ES-I3 (cell line): ENCODE measurements at regions not wholly inside any gene's neighbourhood (a gene's known extent, or its start where the extent isn't known, plus 50 kb on each side); places are given as distances from the start of the nearest gene placed in this dataset.

Source experiments
- H3K36me3 ChIP-seq: 2 replicates; pipeline ENCODE4 v1.6.1; 2013; ENCODE audit warnings: mild to moderate bottlenecking, low read length, control low read depth, moderate library complexity; ENCODE audit not compliant: insufficient read depth
- H3K4me1 ChIP-seq: 2 replicates; pipeline ENCODE4 v1.6.1; 2013; ENCODE audit warnings: mild to moderate bottlenecking, control low read depth, low read length; ENCODE audit not compliant: insufficient read depth
- H3K9ac ChIP-seq: 2 replicates; pipeline ENCODE4 v1.6.1; 2013; ENCODE audit warnings: low read depth, mild to moderate bottlenecking, low read length, moderate library complexity
- H3K9me3 ChIP-seq: 2 replicates; pipeline ENCODE4 v1.6.1; 2013; ENCODE audit warnings: mild to moderate bottlenecking, low read length, moderate library complexity; ENCODE audit not compliant: control insufficient read depth, insufficient read depth

DNA sequence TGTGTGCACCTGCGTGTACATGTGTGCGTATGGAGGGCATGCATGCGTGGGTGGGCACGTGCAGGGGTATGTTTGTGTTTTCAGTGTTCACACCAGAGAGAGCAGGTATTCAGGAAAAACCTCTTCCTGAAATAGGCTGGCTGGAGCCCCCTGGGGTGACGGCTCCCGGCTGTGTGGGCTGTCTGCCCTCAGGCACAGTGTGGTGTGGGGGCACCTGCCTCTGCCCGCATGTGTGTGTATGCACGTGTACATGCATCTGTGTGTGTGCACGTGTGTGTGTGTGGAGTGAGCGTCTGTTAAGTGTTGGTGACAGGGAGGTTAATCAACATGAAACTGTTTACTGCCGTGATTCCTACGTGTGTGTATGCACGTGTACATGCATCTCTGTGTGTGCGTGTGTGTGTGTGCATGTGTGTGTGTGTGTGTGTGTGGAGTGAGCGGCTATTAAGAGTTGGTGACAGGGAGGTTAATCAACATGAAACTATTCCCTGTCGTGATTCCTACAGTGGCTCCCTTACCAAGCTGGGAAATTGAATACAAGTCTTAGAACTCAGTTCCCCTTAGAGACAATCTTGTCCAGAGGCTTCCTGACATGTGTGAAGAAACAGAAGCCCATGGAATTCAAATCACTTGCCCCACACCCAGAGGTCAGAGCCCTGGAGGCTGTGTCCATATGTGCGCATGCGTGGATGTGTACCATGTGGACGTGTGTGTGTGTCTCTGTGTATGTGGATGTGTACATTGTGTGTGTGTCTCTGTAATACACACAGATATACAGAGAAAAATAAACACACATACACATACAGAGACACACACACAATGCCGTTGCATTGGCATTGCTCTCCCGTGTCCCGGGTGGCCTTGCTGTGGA lies 372.4 kb upstream of the IRX4 start:
- Histone ChIP-seq H3K4me1 (no peaks in the 10 kb centered on the region), H3K9ac (no peak overlapping the region), H3K36me3 (no peaks in the 10 kb centered on the region), H3K9me3 (no peaks in the 10 kb centered on the region)

DNA sequence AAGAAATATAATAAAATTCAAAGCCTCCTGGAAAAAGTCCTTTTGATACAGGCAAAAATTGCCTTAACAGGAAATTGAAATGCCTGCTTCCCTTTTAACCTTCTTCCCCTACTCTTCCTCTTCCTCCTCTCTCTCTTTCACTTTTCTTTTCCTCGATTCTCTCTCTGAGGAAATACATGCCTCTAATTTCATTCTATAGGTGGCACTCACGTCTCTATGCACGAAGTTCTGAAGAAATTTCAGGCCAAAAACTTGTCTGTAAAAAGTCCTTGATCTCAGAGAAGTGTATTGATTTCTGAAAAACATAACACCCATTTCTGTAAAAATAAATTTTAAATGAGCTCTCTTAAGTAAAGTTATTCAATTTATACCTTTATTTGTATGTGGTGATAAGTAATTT lies 371.7 kb upstream of the IRX4 start:
- Histone ChIP-seq H3K9ac (no peak overlapping the region), H3K4me1 (no peaks in the 10 kb centered on the region), H3K9me3 (no peaks in the 10 kb centered on the region), H3K36me3 (no peaks in the 10 kb centered on the region)

DNA sequence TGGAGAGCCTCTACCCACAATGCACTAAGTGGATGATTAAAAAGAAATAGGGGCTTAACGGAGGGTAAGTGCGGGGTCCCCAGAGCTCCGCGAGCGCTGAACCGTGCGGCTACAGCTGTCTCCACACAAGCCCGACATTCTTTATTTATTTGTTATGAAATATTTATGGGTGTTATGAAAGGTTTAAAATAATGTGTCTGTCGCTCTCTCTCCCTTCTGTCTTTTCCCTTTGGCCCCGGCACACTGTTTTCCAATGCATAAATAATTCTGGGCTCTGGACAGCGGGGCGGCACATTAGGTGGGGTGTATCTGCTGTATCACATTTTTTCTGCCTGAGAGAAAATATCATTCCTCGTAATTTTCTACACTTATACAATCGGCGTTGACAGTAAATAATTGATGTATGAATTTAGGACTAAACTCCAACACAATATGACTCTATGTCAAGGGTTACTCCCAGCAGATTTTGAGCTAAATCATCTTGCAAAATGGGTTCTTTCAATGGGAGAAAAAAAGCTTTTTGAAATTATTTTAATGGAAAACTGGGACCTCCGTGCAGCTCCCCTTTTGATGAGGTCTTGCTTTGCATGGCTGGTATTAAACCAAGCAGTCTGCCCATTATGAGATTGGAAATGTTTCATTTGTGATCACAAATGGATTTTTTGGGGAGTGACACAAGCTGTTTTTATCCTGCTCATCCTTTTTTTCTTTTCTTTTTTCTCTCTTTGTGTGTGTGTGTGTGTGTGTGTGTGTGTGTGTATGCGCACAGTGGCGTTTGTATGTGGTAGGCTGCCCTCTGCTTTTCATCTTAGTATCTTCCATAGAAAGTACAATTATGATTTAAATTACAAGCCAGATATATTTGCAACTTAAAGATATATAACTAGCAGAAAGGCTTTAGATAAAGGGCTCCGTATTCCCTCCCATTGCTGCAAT lies 370.6 kb upstream of the IRX4 start:
- Histone ChIP-seq H3K9me3 (no peaks in the 10 kb centered on the region), H3K4me1 (no peaks in the 10 kb centered on the region), H3K36me3 (no peaks in the 10 kb centered on the region)

DNA sequence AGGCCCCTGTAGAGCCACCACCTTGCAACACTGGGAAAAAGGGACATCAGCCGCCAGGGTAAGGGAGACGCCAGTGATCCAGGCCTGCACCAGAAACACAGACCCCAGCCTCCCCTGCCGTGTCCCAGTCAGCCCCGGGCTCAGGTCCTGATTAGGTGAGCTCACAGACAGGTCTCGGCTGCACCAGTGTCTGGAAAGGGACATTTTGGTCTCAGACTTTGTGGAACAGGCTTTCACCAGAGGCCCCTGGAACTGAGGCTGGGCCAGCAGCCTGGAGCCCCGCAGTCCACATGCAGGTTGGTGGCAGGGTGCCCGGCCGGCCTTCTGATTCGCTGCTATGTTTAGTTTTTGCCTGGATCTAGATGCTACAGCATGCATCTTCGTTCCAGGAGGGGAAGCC lies 369.0 kb upstream of the IRX4 start:
- Histone ChIP-seq H3K9ac (no peak overlapping the region), H3K36me3 (no peaks in the 10 kb centered on the region), H3K4me1 (no peaks in the 10 kb centered on the region)

More for the DNA sequence above, 370.6 kb upstream of the IRX4 start:
- H3K9ac ChIP-seq = no peak overlapping the region

DNA sequence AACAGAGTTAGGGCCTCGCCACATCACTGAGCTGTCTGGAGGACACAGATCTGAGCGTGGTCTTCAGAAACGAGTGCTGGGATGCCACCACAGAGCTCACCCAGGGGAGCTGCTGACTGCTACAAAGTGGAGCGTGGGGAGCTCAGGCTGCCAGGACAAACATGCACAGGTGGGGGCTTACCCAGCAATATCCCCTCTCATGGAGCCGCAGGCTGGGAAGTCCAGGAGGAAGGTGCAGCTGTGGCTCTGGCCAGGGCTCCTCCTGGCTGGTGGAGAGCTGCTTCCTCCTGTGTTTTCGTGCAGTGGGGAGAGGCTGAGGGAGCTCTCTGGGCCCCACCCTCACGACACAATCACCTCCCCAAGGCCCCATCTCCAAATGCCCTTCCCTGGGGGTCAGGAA lies 368.6 kb upstream of the IRX4 start:
- Histone ChIP-seq H3K4me1 (no peaks in the 10 kb centered on the region), H3K36me3 (no peaks in the 10 kb centered on the region)

More for the DNA sequence above, 369.0 kb upstream of the IRX4 start:
- H3K9me3 ChIP-seq = no peaks in the 10 kb centered on the region

DNA sequence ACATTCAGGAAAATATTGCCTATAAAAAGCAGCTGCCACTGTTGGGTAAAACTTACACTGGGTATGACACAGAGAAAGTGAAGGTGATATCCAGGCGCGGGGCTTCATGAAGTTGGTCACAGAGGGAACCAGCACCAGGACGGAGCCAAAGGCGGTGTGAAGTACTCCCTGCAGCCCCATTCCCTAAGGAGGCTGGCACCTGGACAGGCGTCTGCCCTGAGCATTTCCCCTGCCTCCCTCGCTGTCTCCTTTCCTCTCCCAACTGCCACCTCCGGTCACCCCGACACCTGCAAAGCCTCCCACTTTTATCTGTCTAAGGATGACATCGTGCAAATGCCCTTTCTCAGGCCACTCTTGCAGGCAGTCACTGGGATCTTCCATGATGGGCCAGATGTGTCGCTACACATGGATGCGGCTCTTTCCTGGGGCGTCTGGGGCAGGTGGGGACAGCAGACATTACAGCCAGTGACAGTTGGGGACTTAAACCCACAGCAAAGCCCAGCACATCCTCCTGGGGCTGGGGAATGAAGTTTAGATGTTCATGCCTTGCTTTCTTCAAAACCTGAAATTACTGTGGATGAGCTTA lies 367.7 kb upstream of the IRX4 start:
- Histone ChIP-seq H3K9me3 (no peaks in the 10 kb centered on the region), H3K4me1 (no peaks in the 10 kb centered on the region), H3K9ac (no peak overlapping the region), H3K36me3 (no peaks in the 10 kb centered on the region)

More for the DNA sequence above, 368.6 kb upstream of the IRX4 start:
- no peak overlapping the region for H3K9ac ChIP-seq
- H3K9me3 ChIP-seq = no peaks in the 10 kb centered on the region

DNA sequence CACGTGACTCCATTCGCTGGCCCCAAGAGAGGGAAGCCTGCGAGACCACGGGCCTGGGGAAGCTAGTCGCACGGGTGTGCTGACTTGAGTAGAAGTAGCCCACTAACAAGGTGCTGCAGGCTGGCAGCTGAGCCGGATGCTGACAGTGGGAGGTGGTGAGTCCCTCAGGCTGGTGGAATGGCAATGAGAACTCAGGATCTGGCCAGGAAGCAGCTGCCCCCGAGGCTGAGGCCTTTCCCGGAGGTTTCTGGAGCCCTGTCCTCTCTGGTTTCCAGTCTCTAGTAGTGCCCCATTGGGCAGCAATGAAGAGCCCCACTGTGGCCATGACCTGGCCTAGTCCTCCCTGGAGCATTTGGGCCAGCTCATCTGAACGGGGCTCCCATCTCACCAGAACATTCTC lies 366.7 kb upstream of the IRX4 start:
- Histone ChIP-seq H3K4me1 (no peaks in the 10 kb centered on the region), H3K9ac (no peak overlapping the region), H3K9me3 (no peaks in the 10 kb centered on the region), H3K36me3 (no peaks in the 10 kb centered on the region)

DNA sequence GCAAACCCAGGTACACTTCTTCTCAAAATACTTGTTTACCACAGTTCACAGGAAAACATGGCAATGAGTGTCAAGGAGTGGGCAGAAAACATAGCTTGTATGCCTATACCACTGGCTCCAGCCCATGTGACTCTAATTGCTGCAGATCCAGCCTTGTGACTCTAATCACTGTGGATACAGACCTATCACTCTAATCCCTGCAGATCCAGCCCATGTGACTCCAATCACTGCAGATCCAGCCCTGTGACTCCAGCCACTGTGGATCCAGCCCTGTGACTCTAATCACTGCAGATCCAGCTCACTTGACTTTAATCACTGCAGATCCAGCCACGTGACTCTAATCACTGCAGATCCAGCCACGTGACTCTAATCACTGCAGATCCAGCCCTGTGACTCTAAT lies 366.3 kb upstream of the IRX4 start:
- no peaks in the 10 kb centered on the region for H3K4me1 ChIP-seq
- H3K36me3 ChIP-seq = no peaks in the 10 kb centered on the region
- no peaks in the 10 kb centered on the region for H3K9me3 ChIP-seq
- H3K9ac ChIP-seq = no peak overlapping the region

DNA sequence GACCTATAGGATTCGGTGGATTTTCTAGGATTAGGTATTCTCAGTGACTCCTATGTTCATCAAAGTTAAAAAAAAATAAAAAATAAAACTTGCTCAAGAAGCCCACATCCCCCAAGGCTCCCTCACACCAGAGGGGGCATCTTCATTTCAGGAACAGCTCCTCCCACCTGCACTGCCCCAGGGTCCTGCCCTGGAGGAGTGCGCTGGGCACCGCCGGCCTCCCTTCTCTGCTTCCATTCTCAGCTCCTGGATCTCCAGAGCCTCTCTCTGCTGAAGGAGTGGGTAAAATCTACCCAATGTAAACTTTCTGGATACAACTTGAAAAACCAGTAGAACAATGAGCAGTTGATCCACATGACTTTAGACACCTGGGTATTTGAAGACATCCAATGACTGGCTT lies 359.8 kb upstream of the IRX4 start:
- Histone ChIP-seq H3K36me3 (no peaks in the 10 kb centered on the region), H3K4me1 (no peaks in the 10 kb centered on the region), H3K9me3 (no peaks in the 10 kb centered on the region), H3K9ac (no peak overlapping the region)

DNA sequence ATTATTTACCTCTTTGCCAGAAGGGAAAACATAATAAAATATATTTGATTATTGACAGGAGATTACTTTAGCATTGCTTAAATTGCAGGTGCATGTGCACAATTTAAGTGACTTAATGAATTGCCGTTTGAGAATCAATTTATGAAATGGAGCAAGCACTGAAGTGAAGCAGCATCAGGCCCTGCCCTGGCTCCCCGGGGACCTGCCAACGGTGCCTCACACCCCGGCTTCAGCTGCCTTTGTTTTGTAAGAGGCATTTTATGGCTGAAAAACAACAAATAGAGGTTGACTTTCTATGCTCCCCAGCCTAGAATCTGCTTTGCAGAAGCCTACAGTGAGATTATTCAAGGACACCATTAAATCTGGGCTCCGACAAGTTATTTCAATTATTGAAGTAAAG lies 359.1 kb upstream of the IRX4 start:
- Histone ChIP-seq H3K9me3 (no peaks in the 10 kb centered on the region), H3K9ac (no peak overlapping the region), H3K4me1 (no peaks in the 10 kb centered on the region), H3K36me3 (no peaks in the 10 kb centered on the region)

DNA sequence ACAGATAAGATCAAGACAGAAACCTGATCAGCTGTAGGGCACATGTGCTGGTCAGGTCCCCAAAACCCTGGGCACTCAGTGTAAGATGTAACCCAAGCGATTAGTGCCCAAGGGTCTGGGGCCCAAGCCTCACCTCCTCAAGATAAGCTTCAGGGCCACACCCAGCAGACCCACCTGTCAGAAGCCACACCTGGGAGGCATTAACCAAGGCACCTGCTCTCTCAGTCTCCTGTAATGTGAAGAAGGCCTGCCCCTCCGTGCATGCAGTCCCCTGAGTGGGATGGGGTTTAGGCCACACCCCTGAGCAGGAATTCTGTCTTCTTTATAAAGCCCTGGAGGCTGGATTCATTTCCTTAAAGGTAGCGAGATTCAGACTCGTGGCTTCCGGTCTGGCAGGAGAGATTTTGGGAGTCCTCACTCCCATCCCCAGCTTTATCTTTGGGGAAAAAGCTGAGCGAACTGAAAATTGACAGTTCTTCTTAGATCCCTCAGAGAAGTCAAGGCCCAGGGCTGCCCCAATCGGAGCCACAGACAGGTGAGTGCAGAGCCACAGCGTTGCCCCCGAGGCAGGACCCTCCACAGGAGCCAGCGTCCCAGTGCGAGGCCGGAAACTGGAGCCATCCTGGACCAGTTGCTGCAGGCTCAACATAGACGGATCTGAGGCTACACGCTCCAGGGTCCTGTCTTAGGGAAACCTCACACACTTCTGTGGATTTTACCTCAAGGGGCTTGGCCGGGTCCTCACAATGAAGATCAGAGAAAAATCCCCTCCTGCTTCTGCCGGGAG lies 357.6 kb upstream of the IRX4 start:
- 0 out of 2 replicates have a peak, but pooled peaks cover 5% of the 10 kb centered on the region for H3K9me3 ChIP-seq
- no peak overlapping the region for H3K9ac ChIP-seq
- no peaks in the 10 kb centered on the region for H3K4me1 ChIP-seq

DNA sequence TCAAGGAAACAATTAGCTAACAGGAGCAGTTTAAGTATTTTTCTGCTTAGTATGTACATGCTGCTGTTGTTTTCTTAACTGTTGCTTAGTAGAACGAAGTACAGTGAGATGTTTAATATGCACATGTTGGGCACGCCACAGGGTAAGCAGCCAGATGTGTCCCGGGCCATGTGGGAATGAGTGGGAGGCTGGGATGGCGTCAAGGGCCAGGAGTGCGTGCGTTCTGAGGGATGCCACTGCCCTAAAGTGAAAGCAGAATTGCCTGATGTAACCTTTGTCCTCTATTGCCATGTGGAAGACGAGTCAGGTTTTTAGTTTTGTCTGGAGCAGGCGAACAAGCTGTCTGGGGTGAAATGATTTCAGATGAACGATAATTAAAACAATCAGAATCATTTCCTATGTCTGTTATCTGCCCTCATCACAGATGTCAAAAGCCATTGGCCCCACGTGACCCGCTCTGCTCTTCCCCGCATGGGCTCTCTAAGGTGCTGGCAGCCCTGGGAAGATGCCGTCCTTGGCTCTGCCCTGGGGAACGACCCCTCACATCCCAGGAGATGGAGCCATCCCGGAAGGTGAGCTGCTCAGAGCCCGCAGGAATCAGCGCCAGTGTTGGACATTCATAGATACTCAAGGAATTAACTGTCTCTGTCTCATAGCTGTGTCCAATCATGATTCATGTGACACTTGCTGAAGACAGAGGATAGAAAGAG lies 356.6 kb upstream of the IRX4 start:
- H3K36me3 ChIP-seq = no peaks in the 10 kb centered on the region
- H3K9me3 ChIP-seq = 0 out of 2 replicates have a peak, but pooled peaks cover 5% of the 10 kb centered on the region
- no peak overlapping the region for H3K9ac ChIP-seq
- H3K4me1 ChIP-seq = no peaks in the 10 kb centered on the region

More for the DNA sequence above, 357.6 kb upstream of the IRX4 start:
- H3K36me3 ChIP-seq = no peaks in the 10 kb centered on the region

DNA sequence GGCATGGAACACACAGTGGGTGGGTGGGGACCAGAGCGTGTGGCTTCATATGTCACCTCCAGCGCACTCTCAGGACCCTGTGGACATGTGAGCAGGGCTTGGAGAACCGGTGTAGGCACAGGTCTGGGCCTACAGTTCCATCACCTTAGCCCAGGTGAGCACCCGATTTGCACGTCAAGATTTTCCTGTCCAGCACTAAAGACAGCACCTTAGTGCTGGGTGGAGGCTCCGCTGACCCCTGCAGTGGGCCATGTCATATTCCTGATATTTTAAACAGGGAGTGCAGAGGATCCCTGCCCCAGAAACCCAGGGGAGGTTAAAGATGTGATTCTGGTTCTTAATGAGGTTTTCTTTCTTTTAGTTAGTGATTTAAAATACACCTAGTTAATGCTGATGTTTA lies 356.0 kb upstream of the IRX4 start:
- no peak overlapping the region for H3K9ac ChIP-seq

More for the DNA sequence above, 356.0 kb upstream of the IRX4 start:
- no peaks in the 10 kb centered on the region for H3K36me3 ChIP-seq
- no peaks in the 10 kb centered on the region for H3K4me1 ChIP-seq
- H3K9me3 ChIP-seq = 0 out of 2 replicates have a peak, but pooled peaks cover 5% of the 10 kb centered on the region
